ACHN (cell line): ENCODE measurements at regions not wholly inside any gene's neighbourhood (a gene's known extent, or its start where the extent isn't known, plus 50 kb on each side); places are given as distances from the start of the nearest gene placed in this dataset.

Source experiments
- DNase-seq: peaks from one replicate; pipeline ENCODE4 v3.0.0-alpha.2; 2015
- in situ Hi-C: cut with HindIII; loops from 2 replicates; pipeline ENCODE4 v1.10.0; 2017; ENCODE audit warnings: low sequenced_read_pairs, low pct_ligation_motif_present, low pct_unique_long_range_greater_than_20kb

DNA sequence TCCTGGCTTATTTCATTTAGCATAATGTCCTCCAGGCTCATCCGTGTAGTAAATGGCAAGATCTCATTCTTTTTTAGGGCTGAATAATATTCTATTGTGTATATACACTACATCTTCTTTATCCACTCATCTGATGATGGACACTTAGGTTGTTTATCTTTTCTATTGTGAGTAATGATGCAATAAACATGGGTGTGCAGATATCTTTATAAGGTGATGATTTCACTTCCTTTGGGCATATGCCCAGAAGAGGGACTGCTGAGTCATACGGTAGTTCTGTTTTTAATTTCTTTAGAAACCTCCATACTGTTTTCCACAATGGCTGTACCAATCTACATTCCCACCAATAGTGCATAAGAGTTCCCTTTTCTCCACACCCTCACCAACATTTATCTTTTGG lies 317.6 kb upstream of the CNKSR2 start:
- DNase-seq: no peak
- in situ Hi-C loops: no loop called here

DNA sequence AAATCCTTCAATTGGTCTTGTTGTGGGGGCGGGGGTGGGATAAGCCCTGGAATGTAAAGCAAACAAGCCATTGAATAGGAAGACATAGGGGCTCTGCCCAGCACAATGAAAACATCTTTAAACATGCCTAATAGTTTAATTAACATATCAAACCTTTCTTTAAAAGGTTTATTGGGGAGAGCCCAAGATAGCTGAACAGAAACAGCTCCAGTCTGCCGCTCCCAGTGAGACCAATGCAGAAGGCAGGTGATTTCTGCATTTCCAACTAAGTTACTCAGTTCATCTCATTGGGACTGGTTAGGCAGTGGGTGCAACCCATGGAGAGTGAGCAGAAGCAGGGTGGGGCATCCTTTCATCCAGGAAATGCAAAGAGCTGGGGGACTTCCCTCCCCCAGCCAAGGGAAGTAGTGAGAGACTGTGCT lies 327.2 kb upstream of the CNKSR2 start:
- no peak for DNase-seq
- in situ Hi-C loops: no loop called here

DNA sequence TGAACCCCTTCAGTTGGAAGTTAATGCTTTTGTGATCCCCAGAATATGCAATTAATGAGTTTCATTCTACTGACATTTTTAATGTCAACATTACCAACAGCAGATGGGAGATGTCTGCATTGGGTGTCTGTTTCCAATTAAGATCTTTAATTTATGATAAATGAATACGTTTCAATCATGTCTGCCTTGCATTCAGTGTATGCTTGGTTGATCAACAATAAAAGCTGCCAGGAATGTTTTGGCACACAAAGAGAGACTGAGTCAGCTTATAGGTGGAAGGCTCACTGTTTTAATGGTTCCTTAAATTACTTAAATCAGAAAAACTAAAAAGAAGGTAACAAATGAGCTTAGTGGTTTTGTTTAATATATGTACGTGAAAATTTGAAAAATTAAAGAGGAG lies 359.9 kb upstream of the CNKSR2 start:
- in situ Hi-C loops: no loop called here

DNA sequence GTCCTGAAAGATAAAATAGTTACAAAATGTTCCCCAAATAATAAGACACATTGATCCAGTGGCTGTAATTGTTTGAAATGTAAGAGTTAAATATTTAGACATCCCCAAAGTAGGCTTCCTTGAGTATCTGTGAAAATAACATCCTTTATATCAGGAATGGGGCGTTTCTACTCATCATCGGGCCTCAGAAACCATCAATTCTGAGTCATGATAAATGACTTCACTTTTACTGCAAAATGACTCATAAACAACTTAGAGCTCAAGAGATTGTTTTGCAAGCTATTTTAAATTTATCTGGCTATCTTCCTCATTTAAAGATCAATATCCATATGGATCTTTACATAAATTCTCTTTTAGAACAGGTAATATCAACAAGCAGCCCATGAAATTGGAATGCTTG lies 369.4 kb upstream of the CNKSR2 start:
- in situ Hi-C loops: no loop called here
- DNase-seq: peak; percentile 3

More for the DNA sequence above, 359.9 kb upstream of the CNKSR2 start:
- DNase-seq: no peak

DNA sequence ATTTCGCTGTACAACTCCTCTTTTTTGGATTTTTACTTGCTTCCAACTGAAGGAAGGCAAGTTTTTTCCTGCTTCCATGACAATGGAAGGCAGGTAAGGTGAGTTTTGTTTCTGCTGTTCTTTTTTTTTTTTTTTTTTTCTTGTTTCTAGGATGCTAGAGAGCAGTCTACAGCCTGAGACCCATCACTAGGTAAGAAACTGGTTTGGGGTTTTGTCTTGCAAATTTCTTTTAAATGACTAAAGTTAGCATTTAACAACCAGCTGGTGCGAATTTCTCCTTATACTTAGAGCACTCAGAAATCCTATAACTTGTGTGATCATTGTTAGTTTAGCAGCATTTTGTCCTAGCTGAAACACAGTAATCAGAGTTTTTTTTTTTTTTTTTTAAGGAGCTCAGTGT lies 378.4 kb upstream of the CNKSR2 start:
- no peak for DNase-seq
- in situ Hi-C loops: no loop called here

DNA sequence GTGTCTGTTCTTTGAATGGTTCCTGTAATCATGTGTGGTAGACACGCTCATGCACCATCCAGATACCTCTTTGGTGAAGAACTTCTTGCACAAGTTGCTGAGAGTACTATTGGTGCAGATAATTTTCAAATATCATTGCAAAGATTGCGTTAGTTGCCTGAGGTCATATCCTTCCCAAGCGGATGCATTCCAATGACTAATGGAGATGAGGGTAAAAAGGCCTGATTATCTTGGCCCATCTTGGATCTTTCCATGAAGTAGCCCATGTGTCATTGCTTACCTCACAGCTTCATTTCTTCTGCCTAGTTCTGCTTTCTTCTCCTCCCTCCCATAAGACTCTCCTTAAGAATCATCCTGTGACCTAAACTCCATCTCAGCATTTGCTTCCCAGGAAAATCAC lies 384.9 kb upstream of the CNKSR2 start:
- in situ Hi-C loops: no loop called here
- DNase-seq: no peak

DNA sequence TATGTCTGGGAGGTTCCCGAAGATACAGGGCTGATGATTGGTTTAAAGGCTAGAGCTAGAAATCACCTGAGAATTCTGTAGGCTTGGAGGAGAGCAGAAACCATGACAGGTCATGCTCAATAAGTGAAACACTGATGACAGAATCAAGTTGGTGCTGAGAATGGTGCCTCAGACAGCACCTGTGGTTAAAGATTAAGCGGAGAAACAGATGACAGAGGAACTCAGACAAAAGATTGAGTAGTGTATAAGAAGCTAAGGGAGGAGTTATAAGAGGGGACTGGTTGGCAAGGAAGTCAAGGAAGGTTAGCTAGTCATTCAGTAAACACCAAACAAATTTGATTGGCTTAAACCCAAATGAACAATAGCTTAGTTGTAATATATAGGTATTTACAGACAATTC lies 385.4 kb upstream of the CNKSR2 start:
- in situ Hi-C loops: no loop called here
- DNase-seq: no peak

DNA sequence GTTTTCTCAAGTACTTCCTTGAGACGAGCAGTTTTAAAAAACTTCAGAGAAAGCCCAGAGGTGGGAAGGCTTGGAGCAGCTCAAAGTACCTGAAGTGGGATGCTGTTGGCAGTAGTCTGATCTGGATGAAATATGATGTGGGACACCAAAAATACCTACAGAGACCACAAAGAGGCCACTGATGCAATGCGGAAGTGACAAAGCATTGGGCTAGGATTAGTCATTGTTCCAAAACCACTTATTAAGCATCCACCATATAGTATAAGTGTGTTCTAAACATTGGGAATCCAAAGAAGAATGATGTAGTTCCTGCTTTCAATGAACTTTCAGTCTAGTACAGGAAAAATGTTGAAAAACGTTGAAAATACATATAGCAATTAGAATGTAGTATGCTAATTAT lies 386.1 kb upstream of the CNKSR2 start:
- DNase-seq: no peak
- in situ Hi-C loops: no loop called here

DNA sequence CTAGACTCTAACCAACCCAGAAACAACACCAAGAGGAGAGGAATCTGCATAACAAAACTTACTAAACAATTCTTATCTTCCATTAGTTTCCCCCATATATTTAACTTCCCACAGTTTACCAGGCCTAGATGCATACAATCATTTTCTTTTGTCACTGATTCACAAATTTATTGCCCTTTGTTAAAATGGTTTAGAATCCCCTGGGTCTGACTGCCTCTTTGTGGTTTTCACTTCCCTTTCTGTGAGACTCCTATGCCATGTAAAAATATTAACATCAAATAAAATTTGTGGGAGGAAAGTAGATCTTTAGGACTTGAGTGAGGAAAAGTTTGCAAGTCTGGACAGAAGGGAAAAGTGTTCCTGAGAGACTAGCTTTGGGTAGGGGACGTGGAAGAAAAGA lies 393.8 kb upstream of the CNKSR2 start:
- no peak for DNase-seq
- in situ Hi-C loops: no loop called here

DNA sequence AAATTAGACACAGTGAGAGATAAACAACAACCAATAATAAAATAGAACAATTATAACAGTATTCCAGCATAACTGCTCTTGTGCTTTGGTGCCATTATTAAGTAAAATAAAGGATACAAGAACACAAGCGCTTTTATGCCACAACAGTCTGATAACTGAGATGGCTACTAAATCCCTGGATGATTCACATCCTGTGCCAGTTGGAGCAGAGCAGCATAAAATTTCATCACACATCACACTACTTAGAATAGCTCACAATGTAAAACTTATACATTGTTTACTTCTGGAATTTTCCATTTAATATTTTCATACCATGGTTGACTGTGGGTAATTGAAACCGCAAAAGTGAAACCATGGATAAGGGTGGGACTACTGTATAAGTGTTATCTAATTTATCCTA lies 399.9 kb upstream of the CNKSR2 start:
- in situ Hi-C loops: no loop called here
- DNase-seq: peak; percentile 1

DNA sequence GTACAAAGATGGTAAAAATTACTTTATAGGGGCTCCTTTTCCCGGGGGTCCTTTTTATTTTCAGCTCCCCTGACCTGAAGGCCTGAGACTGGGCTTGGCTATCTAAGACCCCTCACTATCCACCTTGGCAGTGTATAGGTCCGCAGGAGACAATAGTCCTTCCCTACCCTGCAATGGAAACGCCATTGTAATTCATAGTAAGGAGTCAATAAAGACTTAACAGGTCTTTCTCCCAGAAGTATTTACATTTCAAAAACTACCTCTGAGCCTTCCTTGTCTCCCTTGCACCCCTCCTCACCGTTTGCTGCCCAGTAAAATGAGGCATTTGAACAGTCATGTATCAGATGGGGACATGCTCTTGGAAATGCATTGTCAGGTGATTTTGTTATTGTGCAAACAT lies 401.2 kb upstream of the CNKSR2 start:
- in situ Hi-C loops: no loop called here

DNA sequence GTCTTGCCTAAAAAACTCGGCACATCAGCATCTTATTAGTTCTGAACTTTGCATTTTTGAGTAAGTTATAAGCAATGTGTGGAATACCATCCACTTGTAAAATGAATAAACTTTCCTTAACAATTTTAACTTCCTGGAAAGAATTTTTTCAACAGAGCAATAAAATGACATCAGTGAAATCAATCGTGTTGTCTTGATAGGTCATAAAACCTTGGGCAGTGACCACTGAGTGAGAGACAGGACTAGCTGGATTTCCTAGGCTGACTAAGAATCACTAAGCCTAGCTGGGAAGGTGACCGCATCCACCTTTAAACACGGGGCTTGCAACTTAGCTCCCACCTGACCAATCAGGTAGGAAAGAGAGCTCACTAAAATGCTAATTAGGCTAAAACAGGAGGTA lies 403.0 kb upstream of the CNKSR2 start:
- in situ Hi-C loops: no loop called here
- no peak for DNase-seq

More for the DNA sequence above, 401.2 kb upstream of the CNKSR2 start:
- DNase-seq: no peak

DNA sequence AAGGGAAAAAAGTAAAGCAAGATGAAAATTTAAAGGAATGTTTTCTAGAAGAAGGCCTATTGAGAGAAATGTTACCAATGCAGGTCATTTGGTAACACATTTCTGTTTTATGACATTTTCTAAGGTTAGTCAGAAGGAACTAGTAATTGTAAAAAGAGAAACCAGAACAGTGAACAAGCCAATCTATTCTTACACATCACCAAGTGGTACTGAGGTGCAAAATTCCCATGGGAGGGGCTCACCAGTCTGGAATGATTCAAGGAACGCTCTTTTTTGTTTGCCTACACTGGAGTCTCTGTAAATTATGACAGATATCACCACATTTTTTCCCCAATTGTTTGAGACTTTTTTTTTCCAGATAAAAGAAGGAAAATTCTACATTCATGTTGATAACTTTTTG lies 404.7 kb upstream of the CNKSR2 start:
- in situ Hi-C loops: no loop called here

DNA sequence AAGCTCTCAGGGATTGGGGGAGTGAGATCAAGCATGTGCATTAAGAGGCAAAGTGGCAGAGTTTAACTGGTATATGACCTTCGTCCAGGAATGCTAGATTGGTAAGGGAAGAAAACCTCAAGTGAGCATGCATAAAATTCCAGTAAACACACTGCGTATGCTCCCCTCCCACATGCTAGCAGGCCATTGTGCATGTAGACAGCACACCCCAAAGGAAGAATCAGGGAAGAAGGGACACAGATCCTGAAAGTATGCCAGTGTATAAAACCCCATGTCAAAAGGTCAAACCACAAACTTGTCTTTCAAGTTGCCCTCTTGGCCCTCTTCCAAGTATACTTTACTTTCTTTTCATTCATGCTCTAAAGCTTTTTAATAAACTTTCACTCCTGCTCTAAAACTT lies 405.2 kb upstream of the CNKSR2 start:
- in situ Hi-C loops: no loop called here
- DNase-seq: peak; percentile 9

More for the DNA sequence above, 404.7 kb upstream of the CNKSR2 start:
- no peak for DNase-seq

DNA sequence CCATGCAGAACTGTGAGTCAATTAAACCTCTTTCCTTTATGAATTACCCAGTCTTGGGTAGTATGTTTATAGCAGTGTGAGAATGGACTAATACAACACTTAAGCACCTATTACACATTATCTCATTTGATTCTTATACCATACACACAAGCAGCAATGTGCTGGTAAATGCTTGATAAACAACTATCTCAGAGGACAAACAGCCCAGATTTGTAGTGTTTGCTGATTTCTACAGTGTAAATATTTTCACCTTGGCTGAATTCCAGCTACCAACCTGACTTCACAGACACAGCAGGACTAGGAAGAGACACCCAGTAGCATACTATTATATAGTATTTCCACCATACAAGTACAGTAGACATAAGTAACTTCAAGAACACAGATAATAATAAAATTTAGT lies 406.5 kb upstream of the CNKSR2 start:
- no peak for DNase-seq

DNA sequence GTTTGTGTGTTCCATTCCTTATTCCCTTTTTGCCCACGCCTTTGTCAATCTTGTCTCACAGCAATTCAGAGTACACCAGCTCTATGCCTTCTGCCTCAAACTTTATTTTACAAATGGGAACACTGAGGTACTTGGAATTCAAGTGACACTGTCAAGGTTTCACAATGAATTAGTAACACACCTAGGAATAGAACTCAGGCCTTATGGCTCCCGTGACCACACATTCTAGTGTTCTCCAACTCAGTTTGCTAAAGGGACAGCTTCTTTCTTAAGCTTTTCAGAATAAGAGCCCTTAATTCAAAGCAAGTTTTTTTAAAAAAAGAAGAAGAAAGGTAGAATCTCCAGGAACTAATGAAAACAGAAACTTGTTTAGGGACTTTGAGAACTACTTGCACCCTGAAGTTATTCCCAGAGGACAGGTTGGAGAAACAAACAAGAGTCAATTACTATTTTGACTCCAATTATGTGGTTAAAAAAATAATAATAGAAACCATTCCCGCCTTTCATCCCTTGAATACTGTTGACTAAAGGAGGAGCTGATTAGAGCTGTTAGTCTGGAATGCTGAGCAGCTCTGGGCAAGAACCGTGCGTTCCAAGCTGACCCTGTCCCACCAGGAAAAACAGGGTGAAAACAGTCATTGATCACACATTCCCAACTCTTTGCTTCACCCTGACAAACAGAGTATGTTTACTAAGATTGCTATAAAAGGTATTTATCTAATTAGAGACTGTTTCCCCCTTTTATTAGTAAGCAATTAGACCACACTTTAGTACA lies 408.8 kb upstream of the CNKSR2 start:
- in situ Hi-C loops: no loop called here
- DNase-seq: no peak

More for the DNA sequence above, 406.5 kb upstream of the CNKSR2 start:
- in situ Hi-C loops: no loop called here

DNA sequence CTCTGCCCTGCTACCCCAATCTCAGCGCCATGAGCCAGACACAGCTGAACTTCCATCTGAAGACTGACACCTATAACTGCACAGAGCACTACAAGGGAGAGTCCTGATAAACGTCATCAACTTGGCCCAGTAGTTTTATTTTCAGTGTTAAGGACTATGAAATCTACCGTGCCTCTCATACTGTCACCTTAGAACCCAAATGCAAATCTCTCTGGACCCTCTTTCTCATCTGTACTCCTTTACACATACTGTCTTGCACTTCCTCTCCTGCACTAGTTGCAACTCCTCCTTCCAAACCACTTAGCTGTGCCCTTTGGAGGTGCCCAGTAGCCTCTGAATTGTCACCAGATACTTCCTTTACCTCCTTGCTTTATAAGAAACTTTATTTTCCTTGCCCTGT lies 420.2 kb upstream of the CNKSR2 start:
- no peak for DNase-seq
- in situ Hi-C loops: no loop called here

DNA sequence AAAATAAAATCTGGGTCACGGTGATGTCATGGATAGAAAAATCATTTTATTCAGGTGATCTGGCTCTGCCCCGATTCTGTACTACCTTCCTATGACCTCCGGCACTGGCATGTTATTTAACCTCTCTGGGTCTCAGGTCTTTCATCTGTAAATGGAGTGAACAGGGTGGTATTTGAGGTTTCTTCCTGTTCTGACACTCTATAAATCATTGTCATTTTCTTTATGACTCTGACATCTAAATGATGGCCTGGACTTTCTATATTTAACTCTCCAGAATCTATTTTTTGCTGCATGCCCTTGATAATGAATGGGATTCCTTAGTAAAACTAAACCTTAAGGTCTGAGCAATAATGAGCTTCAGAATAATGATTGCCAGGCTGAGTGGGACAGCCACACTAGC lies 422.0 kb upstream of the CNKSR2 start:
- DNase-seq: no peak
- in situ Hi-C loops: no loop called here

DNA sequence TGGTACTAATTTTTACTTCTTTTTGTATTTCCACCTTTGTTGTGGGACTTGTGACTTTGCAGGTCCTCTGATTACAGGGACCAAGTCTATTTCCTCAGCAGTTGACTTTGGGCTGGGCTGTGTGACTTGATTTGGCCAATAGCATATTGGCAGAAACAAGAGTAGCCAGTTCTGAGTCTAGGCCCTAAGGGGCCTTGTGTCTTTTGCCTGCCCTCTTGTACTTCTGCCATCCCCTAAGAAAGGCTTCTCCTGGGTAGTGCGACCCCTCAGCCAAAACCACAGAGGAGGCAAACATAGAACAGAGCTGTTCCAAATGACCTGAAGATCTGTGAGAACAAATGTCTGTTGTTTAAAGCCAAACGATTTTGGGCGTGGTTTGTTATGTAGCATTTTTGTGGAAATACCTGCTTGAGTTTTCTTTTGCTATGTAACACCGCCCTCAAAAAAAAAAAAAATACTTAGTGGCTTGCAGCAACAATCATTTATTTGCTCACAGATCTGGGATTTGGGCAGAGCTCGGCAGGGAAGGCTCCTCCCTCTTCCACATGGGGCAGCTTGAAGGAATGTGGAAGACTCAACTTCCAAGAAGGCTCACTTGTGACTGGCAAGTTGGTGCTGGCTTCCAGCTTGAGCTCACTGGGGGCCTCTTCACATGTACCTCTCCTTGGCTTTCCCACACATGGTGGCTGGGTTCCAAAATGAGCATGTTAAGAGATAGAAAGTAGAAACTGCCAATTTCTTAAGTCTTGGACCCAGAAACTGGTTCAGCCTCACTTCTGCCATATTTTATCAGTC lies 423.0 kb upstream of the CNKSR2 start:
- no peak for DNase-seq
- in situ Hi-C loops: no loop called here

DNA sequence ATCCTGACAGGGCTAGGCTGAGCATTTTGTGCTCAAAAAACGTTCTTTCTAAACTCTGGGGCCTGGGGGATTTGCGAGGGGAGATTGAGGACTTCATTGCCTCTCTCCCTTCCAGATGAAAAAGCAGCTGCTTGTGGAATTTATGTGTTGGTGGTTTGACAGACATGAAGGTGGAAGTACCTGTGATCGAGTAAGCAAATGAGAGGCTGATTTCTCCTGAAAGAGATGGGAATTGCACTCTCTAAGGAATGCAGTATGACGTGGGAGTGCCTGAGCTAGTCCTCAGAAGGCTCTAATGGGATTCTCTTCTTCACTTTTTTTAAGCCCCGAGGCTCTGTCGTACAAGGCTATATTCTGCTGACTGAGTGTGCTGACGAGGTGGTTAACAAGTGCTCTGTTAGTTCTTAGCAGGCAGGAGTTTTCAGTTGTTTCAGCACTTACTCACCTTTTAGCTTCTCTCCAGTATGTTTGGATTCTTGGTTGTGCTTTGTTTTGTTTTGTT lies 426.8 kb upstream of the CNKSR2 start:
- in situ Hi-C loops: no loop called here
- no peak for DNase-seq
